ENCODE measurements at regions not wholly inside any gene's neighbourhood (a gene's known extent, or its start where the extent isn't known, plus 50 kb on each side); places are given as distances from the start of the nearest gene placed in this dataset.
A peak's percentile ranks its signal among the peaks of the same experiment; 100 is the strongest.

DNA sequence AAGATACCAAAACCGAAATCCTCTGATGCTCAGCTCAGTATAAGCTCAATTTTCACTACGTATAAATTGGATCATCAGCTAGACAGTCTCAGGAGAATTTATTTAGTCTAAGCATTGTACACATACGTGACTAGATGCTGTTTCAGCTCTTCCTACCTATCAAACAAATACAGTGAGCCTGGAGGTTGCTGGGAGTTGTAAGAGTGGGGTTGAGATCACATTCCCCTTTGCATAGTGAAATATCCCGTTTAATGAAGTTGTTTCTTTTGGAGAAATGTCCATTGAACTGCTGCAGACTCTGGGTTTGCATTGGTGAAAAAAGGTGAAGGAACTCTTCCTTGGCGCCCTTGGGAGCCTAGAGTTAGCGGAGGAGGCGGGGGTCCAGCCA lies 68.9 kb upstream of the GJB6 start:
- H3K4me1 Mint-ChIP-seq = peaks cover 9 to 14% of the 10 kb centered on the region in 2 experiments
- no peak overlapping the region for H4K8ac ChIP-seq (replicated peaks; ENCODE audit: insufficient read length, low read depth, low read length)
- H3K23me2 ChIP-seq (ENCODE audit: insufficient read length, low read depth, low read length, poor library complexity, severe bottlenecking) = peaks cover 5% of the 10 kb centered on the region
- no peaks in the 10 kb centered on the region for H3K79me2 ChIP-seq (ENCODE audit: insufficient read depth, low read length)
- H3K36me3 Mint-ChIP-seq (ENCODE audit: insufficient read depth in 1 of 3, low read depth in 3 of 3) = no peaks in the 10 kb centered on the region
- no peak overlapping the region for H2BK15ac ChIP-seq (ENCODE audit: low read depth, low read length)
- H3K18ac ChIP-seq (ENCODE audit: insufficient read length, low read depth, low read length) = no peak overlapping the region
- H3K14ac ChIP-seq (ENCODE audit: insufficient read depth, low read length) = peak overlapping the region; percentile 93; the same call in 1 of the 2 replicates
- no peak overlapping the region for H3K23ac ChIP-seq (ENCODE audit: insufficient read length, low read depth, low read length)
- no peaks in the 10 kb centered on the region; the same call in 1 of the 2 replicates for H3K27me3 ChIP-seq (ENCODE audit: insufficient read depth, low read length)
- H2BK120ac ChIP-seq (ENCODE audit: low read depth, low read length, poor library complexity, severe bottlenecking) = no peak overlapping the region
- H2BK5ac ChIP-seq (ENCODE audit: insufficient read length, low read length) = no peak overlapping the region
- no peak overlapping the region for H3K27ac ChIP-seq (ENCODE audit: insufficient read length, low read depth, low read length)
- no peak overlapping the region for H3K27ac Mint-ChIP-seq
- no peak overlapping the region for H4K91ac ChIP-seq (ENCODE audit: insufficient read length, low read depth, low read length)
- H3K9ac ChIP-seq (ENCODE audit: extremely low read depth, insufficient read length, low read length) = no peak overlapping the region
- H2AK5ac ChIP-seq (ENCODE audit: insufficient read length, low read length) = no peak overlapping the region
- H3K4me3 Mint-ChIP-seq = peak overlapping the region in 1 of 2 experiments; percentile 50; a peak in 1 of 5 replicates
- peak overlapping the region; percentile 23 for H2AFZ ChIP-seq (ENCODE audit: low read length)
- no peak overlapping the region for H3T11ph ChIP-seq (ENCODE audit: low read length)
- no peaks in the 10 kb centered on the region for H3K4me1 ChIP-seq (ENCODE audit: insufficient read depth, low read length)
- no peak overlapping the region for H2BK12ac ChIP-seq (ENCODE audit: insufficient read length, low read depth, low read length)
- H3K4me2 ChIP-seq (ENCODE audit: insufficient read depth, insufficient read length, low read length) = peak overlapping the region; percentile 13
- no peaks in the 10 kb centered on the region for H3K9me3 ChIP-seq (ENCODE audit: control insufficient read depth, low read depth, low read length)
- H2BK20ac ChIP-seq (ENCODE audit: low read depth, low read length, poor library complexity, severe bottlenecking) = no peak overlapping the region
- H4K20me1 ChIP-seq (ENCODE audit: control insufficient read depth, insufficient read depth, insufficient read length) = no peaks in the 10 kb centered on the region
- H4K5ac ChIP-seq (ENCODE audit: insufficient read length, low read depth, low read length) = no peak overlapping the region
- WGBS (ENCODE audit: extremely low coverage, insufficient read length, low lambda C conversion rate) = no CpG with 5 or more reads among the region's 7 CpGs
- no peaks in the 10 kb centered on the region for H3K79me1 ChIP-seq (ENCODE audit: insufficient read depth, low read depth, low read length, poor library complexity, severe bottlenecking)
- H3K56ac ChIP-seq (ENCODE audit: insufficient read length, low read depth, low read length) = no peak overlapping the region
- no peak overlapping the region for H3K4ac ChIP-seq (ENCODE audit: low read depth, low read length)
- TF ChIP-seq, protein P1, sequence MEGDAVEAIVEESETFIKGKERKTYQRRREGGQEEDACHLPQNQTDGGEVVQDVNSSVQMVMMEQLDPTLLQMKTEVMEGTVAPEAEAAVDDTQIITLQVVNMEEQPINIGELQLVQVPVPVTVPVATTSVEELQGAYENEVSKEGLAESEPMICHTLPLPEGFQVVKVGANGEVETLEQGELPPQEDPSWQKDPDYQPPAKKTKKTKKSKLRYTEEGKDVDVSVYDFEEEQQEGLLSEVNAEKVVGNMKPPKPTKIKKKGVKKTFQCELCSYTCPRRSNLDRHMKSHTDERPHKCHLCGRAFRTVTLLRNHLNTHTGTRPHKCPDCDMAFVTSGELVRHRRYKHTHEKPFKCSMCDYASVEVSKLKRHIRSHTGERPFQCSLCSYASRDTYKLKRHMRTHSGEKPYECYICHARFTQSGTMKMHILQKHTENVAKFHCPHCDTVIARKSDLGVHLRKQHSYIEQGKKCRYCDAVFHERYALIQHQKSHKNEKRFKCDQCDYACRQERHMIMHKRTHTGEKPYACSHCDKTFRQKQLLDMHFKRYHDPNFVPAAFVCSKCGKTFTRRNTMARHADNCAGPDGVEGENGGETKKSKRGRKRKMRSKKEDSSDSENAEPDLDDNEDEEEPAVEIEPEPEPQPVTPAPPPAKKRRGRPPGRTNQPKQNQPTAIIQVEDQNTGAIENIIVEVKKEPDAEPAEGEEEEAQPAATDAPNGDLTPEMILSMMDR (conservative IDR thresholded peaks at IDR 0.05) = no peak
- no peaks in the 10 kb centered on the region for H3K27me3 Mint-ChIP-seq (ENCODE audit: low read depth)
- DNase-seq = no peak
- H3K9me3 Mint-ChIP-seq = no peaks in the 10 kb centered on the region
